ENCODE measurements at regions not wholly inside any gene's neighbourhood (a gene's known extent, or its start where the extent isn't known, plus 50 kb on each side); places are given as distances from the start of the nearest gene placed in this dataset.

DNA sequence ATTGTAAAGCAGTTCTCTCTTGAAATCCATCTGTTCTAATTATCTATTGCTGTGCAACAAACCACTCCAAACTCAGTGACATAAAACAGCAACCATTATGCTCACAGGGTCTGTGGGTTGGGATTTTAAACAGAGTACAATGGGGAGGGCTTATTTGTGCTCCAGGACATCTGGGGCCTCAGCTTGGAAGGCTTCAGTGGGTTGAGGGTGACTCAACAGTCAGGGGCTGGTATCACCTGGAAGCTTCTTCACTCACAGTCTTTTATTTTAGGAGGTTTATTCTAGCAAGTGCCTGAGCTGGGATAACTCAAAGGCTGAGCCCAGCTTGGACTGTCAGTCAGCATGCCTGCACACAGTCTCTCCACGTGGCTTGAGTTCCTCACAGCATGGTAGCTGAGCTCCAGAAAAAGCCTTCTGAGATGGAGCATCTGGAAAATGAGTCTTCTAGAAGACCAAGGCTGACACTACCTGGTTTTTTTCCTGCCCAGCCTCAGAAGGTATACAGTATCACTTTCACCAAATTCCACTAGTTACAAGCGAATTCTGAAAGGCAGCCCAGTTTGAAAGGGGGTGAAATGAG lies 234.6 kb upstream of the ID4 start:
- WGBS, 5 donors: 70 to 79% (median 72%) methylated on average over 2 of the region's 2 CpGs
- Histone ChIP-seq H3K4me3 (no peak overlapping the region), H3K36me3 (no peaks in the 10 kb centered on the region), H3K27me3 (no peaks in the 10 kb centered on the region), H3K27ac (no peak overlapping the region), H3K9me3 (no peaks in the 10 kb centered on the region), H3K4me1 (no peaks in the 10 kb centered on the region)
- TF ChIP-seq, protein P1, sequence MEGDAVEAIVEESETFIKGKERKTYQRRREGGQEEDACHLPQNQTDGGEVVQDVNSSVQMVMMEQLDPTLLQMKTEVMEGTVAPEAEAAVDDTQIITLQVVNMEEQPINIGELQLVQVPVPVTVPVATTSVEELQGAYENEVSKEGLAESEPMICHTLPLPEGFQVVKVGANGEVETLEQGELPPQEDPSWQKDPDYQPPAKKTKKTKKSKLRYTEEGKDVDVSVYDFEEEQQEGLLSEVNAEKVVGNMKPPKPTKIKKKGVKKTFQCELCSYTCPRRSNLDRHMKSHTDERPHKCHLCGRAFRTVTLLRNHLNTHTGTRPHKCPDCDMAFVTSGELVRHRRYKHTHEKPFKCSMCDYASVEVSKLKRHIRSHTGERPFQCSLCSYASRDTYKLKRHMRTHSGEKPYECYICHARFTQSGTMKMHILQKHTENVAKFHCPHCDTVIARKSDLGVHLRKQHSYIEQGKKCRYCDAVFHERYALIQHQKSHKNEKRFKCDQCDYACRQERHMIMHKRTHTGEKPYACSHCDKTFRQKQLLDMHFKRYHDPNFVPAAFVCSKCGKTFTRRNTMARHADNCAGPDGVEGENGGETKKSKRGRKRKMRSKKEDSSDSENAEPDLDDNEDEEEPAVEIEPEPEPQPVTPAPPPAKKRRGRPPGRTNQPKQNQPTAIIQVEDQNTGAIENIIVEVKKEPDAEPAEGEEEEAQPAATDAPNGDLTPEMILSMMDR (IDR thresholded peaks at IDR 0.05): no peak
- no peak for TF ChIP-seq EP300 (IDR thresholded peaks at IDR 0.05)
- TF ChIP-seq POLR2AphosphoS5 (IDR thresholded peaks at IDR 0.05): no peak
- TF ChIP-seq POLR2A (IDR thresholded peaks at IDR 0.05): no peak
- no peak for DNase-seq
- intact Hi-C loops (cut with DNase I; ENCODE audit: low total_unique reads): no loop called here

DNA sequence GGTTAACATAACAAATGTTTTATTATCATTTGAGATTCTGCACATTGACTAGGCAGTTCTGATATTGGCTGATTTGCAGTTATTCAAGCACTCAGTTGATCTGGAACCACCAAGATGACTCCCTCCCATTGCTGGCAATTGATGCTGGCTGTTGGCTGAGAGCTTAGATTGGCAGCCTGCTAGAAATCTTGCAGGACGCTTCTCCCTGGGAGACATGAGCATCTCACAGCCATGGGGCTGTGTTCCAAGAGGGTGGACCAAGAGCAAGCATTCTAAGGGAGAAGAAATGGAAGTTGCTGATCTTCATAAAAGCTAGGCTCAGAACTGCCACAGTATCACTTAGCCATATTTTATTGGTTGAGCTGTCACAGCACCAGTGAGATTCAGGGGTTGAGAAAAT lies 233.4 kb upstream of the ID4 start:
- H3K27ac ChIP-seq: no peak overlapping the region
- H3K9me3 ChIP-seq: no peaks in the 10 kb centered on the region
- no peaks in the 10 kb centered on the region for H3K4me1 ChIP-seq
- no peak overlapping the region for H3K4me3 ChIP-seq
- H3K27me3 ChIP-seq: no peaks in the 10 kb centered on the region
- 53 to 78% (median 62%) methylated on average over 1 of the region's 1 CpG for WGBS, 5 donors
- H3K36me3 ChIP-seq: no peaks in the 10 kb centered on the region
- DNase-seq: peak in 1 of 2 donors; percentile 48
- intact Hi-C loops (cut with DNase I; ENCODE audit: low total_unique reads): no loop called here
- TF ChIP-seq EP300 (IDR thresholded peaks at IDR 0.05): no peak
- TF ChIP-seq POLR2AphosphoS5 (IDR thresholded peaks at IDR 0.05): no peak
- no peak for TF ChIP-seq POLR2A (IDR thresholded peaks at IDR 0.05)
- TF ChIP-seq, protein P1 (IDR thresholded peaks at IDR 0.05): no peak

DNA sequence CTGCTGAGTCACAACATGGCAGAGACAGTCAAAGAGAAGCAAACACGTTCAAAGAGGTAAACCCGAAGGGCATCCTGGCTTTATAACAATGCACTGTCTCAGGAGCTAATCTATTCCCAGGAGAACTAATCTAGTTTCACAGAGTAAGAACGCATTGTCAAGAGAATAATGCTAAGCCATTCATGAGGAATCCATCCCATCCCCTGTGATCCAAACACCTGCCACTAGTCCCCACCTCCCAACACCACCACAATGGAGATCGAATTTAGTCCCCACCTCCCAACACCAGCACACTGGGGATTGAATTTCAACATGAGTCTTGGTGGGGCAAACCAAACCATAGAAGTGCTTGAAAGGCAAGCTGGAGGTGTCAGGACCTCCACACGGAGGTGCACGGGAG lies 231.5 kb upstream of the ID4 start:
- no peak overlapping the region for H3K4me3 ChIP-seq
- no peak overlapping the region for H3K27ac ChIP-seq
- no peaks in the 10 kb centered on the region for H3K27me3 ChIP-seq
- WGBS, 5 donors: 84 to 93% (median 90%) methylated on average over 6 of the region's 6 CpGs
- no peaks in the 10 kb centered on the region for H3K9me3 ChIP-seq
- intact Hi-C loops (cut with DNase I; ENCODE audit: low total_unique reads): no loop called here
- H3K36me3 ChIP-seq: no peaks in the 10 kb centered on the region
- H3K4me1 ChIP-seq: no peaks in the 10 kb centered on the region
- no peak for TF ChIP-seq POLR2AphosphoS5 (IDR thresholded peaks at IDR 0.05)
- TF ChIP-seq, protein P1 (IDR thresholded peaks at IDR 0.05): no peak
- no peak for TF ChIP-seq POLR2A (IDR thresholded peaks at IDR 0.05)
- no peak for DNase-seq

DNA sequence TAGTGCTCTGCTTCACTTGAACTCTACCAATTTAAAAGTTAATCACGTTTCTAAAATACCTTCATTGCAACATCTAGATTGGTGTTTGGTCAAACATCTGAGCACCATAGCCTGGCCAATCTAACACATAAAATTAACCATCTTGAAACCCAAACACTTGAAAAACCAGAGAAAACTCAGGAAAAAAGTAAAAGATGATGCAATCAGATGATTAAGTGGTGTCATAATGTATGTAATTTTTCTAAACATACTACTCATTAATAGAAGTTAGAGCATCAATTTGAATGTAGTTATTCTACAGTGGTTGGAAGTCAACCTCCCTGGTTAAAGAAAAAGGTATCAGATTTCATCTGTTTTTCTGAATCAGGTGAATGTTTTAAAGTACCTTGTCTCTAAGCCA lies 228.6 kb upstream of the ID4 start:
- Histone ChIP-seq H3K4me3 (no peak overlapping the region), H3K9me3 (no peaks in the 10 kb centered on the region), H3K4me1 (no peaks in the 10 kb centered on the region), H3K27me3 (no peaks in the 10 kb centered on the region), H3K36me3 (no peaks in the 10 kb centered on the region), H3K27ac (no peak overlapping the region)
- TF ChIP-seq, protein P1 (IDR thresholded peaks at IDR 0.05): no peak
- TF ChIP-seq POLR2AphosphoS5 (IDR thresholded peaks at IDR 0.05) (no peak), POLR2A (IDR thresholded peaks at IDR 0.05) (no peak), EP300 (IDR thresholded peaks at IDR 0.05) (no peak)
- intact Hi-C loops (cut with DNase I; ENCODE audit: low total_unique reads): no loop called here
- 57 to 67% (median 62%) methylated on average over 1 of the region's 1 CpG for WGBS, 5 donors
- DNase-seq: no peak
